ENCODE measurements at regions not wholly inside any gene's neighbourhood (a gene's known extent, or its start where the extent isn't known, plus 50 kb on each side); places are given as distances from the start of the nearest gene placed in this dataset.
A peak's percentile ranks its signal among the peaks of the same experiment; 100 is the strongest.
"Not testable (repeated sequence)": the region's sequence is repeated elsewhere in the genome, so short reads cannot be mapped to it uniquely, and the experiment has no call there.

DNA sequence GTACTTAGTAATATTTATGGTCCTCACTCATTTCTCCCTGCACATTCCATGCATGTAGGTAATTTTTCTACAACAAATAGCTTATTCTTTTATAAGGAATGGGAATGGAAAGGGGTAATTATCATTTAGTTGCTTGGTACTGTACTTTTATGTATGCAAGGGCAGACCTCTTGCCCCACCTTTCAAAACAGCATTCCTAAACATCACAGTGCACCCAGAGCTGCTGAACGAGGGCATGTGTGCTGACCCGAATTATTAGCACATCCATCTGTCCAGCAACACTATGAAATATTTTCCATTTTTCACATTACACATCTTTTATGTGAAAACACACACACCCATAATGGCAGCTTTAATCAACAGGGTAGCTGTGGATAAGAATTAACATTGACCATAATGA, 228.6 kb upstream of the ARRDC3 start:
- DNase-seq, result no peak

DNA sequence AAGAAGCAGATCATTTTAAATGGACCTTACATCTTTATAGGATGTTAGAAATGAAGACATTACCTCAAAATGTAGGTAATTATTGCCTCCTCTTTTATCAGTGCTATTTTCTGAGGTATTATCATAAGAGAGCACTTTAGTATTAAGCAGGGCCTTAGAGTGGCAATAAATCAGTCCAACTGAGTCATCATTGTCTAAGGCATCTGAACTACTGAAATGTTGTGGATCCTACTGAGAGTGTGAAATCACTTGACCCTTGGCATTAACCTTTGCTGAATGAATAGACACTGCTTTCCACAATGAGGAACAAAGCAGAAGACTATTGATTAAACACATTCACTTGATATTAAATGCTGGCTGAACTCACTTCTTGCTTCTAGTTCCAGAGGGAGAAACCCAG, 224.6 kb upstream of the ARRDC3 start:
- DNase-seq, result no peak

DNA sequence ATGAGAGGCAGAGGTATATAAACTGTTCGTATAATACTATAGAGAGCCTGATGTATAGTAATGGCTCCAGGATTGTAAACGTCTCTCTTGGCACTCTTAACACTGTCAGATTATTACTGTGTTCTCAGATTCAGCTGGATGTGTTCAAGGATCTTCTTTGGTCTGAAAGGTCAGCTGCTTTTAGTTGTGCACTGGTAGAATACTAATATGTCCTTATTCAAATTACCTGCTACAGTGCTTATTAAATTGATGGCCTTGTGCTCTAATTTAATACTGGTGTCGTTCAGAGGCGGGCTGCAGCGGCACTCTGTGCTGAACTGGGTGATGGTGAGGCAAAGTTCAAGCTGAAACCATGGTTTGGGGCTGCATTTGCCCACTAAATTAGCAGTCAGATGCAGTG, 216.7 kb upstream of the ARRDC3 start:
- DNase-seq, result no peak

GRCh38 chr5:91598216-91598615, 215.1 kb upstream of the ARRDC3 start:
- no peak for DNase-seq

GRCh38 chr5:91595424-91595823, 212.3 kb upstream of the ARRDC3 start:
- DNase-seq, result no peak

DNA sequence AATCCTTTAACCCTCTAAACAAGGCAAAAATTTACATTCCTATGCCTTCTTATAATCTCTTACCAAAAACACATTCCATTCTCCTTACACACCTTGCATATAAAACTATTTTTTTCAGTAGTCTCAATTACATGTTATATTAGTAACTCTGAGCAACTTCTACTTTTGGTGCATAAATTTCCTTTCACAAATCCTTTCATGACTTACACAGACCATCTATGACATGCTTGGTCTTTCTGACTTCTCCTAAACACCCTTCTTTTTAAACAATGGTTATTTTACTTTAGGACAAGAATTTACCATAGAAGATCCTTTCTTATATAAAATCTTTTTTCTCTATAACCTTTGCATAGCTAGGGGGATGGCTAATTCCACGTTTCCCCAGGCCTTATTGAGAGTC, 208.0 kb upstream of the ARRDC3 start:
- no peak for DNase-seq

GRCh38 chr5:91586232-91586631, 203.1 kb upstream of the ARRDC3 start:
- DNase-seq, result no peak

- no peak for DNase-seq
Measured at GRCh38 chr5:91584352-91584751, 201.2 kb upstream of the ARRDC3 start.

GRCh38 chr5:91566012-91566411, 182.9 kb upstream of the ARRDC3 start:
- DNase-seq, result not testable (repeated sequence)

DNA sequence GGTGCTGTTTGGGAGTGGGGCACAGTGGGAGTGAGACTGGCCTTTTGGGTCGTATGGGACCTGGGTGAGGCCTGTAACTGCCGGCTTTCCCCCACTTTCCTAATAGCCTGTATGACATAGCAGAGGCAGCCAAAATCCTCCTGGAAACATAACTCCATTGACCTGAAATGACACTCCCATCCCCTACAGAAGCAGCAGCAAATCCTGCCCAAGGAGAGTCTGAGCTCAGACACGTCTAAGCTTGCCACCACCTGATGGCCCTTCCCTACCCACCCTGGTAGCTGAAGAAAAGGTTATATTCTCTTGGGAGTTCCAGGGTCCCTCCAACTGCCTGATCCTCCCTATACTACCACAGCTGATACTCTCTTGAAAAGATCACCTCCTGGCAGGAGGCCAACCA, 179.8 kb upstream of the ARRDC3 start:
- DNase-seq, result no peak

DNA sequence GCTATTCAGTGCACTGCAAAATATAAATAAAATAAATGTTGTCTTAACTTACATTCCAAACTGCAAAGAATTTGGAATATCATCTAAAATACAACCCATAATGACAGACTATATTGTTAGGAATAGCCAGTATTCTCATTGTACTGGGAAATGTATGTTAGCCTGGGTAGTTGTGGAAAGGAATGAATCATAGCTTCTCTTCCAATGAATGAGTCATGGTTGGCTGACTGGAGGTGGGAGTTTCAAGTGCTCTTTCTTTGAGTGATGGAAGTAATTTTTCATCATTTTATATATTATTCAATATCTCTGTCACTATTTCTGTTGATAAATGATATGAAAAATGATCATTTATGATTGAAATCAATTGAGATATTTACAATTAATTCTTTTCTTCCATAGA, 158.6 kb upstream of the ARRDC3 start:
- DNase-seq, result no peak

DNA sequence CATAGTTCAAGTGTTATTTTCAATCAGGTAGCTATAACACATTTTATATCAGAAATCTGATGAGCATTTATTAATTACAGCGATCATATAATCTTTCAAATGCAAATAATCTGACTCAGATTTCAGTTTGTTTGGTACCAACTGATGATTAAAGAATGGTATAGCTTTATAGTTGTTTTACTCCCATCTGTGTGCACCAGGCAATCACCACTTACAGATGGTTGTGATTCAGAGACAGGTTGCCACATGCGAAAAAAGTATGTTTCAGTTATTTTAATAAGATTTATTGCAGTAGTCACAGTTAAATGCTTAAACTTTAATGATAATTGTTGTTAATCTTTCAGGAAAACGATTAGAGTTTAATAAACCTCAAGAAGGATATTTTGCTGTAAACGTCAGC, 155.1 kb upstream of the ARRDC3 start:
- DNase-seq, result no peak

- DNase-seq, result no peak
Measured at GRCh38 chr5:91535499-91535898, 152.4 kb upstream of the ARRDC3 start.

DNA sequence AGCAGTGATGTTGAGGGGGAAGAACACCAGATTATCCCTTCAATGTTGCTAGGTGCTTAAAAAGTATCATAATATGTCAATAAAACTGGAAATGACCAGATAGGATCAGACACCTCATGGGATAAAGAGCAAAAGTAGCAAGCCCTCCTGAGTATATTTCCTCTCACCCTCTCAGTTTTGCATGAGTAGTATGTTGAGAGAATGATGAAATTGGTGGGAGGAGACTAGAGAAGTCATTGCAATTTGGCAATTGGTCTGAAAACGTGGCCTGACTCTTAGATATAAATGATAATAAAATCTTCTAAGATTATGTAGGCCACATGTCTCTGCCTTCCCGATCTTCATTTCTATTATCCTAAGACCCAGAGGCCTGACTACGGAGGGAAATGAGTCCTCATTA, 151.2 kb upstream of the ARRDC3 start:
- DNase-seq, result no peak

DNA sequence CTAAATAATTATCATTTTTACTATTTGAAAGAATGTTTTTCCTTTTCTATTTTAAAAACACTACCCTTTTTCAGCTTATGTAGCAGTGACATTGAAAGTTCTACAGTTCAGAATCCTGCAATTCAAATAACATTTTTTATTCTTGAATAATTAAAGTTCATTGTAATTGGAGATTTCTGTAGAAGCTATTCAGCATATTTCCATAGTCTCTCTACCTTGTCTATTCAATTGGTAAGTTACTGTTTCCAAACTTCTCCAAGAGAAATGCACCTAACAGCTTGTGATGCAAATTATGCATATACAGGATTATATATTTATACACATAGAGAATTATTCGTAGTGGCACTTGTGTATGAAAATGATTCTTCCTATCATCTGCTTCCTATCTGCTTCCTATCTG, 149.7 kb upstream of the ARRDC3 start:
- DNase-seq, result no peak

DNA sequence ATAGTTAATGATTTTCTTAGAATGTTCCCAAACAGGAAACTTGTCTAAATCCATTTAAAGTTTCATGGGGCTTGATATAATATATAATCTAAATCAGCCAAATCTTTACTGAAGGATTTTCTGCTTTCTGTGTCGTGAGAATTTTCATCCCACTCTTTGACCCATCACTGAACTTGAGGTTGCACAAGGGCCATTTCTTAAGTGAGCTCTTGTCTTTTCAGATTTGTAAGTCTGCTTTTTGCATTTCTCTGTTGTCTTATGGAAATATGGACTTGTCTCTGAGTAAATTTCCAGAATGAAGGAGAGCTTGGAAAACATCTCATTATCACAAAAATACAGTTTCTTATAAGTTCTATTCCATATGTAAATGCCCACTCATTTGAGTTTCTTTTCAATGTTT, 149.2 kb upstream of the ARRDC3 start:
- peak; percentile 11 for DNase-seq

DNA sequence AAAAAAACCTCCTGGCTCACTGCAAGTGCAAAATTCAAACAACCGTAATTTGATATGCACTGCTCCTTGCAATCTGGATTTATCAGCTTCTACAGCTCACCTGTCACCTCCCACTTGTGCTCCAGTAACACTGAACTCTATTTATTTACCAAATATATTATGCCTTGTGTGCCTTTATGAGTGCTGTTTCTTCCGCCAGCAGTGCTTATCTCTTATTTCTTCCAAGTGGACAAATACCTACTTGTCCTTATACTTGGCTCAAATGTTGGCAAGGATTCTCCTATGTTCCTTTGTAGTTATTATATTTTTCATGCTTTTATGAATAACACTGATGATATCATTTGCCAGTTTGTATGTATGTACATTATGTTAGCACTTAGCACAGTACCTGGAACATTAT, 145.7 kb upstream of the ARRDC3 start:
- no peak for DNase-seq

- no peak for DNase-seq
Measured at GRCh38 chr5:91521785-91522184, 138.7 kb upstream of the ARRDC3 start.

DNA sequence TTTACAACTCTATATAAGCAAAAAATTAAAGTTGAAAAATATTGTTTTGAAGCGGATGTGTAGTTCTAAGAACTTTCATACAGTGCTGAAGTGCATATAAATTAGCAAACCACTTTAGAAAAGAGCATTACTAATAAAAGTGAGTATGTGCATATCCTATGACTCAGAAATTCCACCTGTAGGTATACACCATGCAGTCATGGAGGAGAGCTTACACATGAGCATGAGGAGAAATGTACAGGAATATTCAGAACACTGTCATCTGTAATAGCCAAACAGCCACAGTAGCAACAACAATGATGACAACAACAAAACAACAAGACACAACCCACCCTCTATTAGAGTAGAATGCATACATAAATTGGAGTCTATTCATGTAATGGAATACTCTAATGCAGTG, 138.2 kb upstream of the ARRDC3 start:
- no peak for DNase-seq

DNA sequence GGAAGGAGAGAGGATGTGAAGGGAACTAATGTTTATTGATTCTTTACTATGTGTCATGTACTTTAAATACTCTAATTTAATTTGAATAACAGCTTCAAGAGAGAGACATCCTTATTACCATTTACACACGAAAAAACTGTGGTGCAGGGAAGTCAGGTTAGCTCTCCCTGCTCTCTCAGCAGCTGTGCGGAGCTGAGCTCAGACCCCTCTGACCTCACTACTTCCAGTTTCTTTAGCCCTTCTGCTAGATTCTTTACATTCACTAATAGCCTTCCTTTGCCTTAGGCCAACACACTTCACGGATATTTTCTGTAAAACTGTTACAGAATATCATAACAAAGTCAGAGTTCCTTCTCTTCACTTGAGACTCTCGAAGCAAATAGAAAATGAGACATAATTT, 131.3 kb upstream of the ARRDC3 start:
- no peak for DNase-seq

GRCh38 chr5:91503321-91503720, 120.2 kb upstream of the ARRDC3 start:
- DNase-seq, result no peak

- no peak for DNase-seq
Measured at GRCh38 chr5:91500758-91501157, 117.6 kb upstream of the ARRDC3 start.

GRCh38 chr5:91499943-91500531, 116.9 kb upstream of the ARRDC3 start:
- peak; percentile 43 for DNase-seq

GRCh38 chr5:91495699-91496098, 112.6 kb upstream of the ARRDC3 start:
- no peak for DNase-seq

GRCh38 chr5:91494447-91494996, 111.4 kb upstream of the ARRDC3 start:
- no peak for DNase-seq
